ENCODE measurements at regions not wholly inside any gene's neighbourhood (a gene's known extent, or its start where the extent isn't known, plus 50 kb on each side); places are given as distances from the start of the nearest gene placed in this dataset.
"Not testable (repeated sequence)": the region's sequence is repeated elsewhere in the genome, so short reads cannot be mapped to it uniquely, and the experiment has no call there.

DNA sequence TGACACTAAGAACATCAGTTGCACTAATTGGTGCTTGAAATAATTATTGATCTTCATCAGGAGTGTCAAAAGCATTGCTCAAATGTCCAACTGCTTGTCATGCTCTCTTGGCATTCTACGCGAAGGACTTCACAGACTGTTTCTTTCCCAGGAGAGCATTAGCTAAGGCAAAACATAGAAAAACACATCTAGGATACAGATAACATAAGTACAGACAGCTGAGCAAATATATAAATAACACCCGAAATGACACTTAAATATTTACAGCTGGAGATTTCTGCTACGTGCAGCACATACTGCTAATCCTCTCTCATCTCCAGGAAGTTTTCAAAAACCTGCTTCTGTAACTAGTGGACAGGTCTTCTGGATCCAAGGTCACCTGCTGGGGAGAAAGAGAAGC is 120.0 kb upstream of the PRMT8 start:
- DNase-seq: peak; percentile 33

DNA sequence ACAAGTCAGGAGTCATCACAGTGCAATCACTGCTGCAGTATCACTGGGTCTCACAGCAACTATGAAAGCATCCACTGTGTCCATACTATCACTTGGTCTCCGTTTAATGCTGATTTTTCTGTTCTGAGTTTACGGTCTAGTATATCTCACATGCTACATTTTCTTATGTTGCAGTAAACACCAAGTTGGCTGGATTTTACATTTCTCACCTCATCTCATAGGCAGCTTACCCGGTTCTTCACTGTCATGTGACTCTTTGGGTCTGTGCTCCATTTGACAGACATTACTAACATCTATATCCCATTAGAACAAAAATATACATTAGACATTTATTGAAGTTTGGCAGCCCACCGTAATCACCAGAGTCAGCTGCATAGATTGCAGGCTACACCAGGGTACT is 115.7 kb upstream of the PRMT8 start:
- no peak for DNase-seq

DNA sequence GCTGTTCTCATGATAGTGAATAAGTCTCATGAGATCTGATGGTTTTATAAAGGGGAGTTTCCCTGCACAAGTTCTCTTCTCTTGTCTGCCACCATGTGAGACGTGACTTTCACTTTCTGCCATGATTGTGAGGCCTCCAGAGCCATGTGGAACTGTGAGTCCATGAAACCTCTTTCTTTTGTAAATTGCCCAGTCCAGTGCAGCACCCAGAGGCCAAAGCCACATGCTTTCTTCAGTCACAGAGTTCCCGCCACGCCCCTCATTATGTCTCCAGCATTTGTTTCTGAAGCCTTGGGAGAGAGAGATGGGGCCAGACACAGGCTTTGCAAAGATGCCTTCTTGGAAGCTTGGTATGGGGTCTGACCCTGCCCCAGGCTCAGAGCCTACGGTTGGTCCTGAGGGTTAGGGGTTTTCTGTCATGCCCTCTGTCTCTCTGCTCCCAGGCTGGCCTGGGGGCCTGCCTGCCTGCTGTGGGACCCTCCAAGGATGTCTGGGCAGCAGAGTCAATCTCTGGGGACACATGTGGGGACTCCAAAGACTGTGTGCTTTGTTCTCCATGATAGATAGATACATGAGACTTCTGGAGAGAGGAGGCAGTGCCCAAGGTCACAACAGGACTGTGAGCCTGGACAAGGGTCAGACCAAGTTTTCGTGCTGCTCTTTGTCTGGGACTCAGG is 114.1 kb upstream of the PRMT8 start:
- DNase-seq: no peak

DNA sequence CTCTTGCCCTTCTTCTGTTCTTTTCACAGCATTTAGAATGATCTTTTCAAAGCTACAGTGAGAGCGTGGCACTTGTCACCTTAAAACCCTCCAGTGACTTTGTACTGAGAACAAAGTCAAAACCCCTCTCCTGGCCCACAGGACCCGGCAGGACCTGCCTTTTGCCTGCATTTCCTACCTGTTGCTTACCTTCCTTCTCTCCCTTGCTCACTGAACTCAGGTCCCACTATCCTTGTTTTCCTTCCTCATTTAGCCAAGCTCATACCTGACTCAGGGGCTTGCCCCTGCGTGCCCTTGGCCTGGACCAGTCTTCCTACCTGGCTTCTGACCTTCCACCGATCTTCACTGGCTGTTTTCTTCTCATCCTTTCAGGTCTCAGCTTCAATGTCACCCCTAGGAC is 112.3 kb upstream of the PRMT8 start:
- DNase-seq: no peak

DNA sequence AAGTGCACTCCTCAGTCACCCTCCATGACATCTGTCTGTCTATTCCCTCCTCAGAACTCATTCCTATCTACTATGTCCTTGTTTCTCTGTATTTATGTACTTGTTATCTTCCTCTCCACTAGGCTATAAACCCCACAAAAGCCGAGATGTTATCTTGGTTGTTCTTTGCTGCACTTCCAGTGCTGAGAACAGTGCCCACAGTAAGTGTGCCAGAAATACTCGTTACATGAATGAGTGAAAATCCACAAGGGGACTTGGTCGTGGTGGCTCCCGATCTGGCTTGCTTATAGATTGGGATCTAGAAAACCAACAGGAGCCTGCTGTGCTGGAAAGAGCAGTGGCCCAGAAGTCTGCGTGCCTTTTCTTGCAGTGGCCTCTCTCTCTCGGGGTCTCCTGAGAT is 111.9 kb upstream of the PRMT8 start:
- DNase-seq: no peak

DNA sequence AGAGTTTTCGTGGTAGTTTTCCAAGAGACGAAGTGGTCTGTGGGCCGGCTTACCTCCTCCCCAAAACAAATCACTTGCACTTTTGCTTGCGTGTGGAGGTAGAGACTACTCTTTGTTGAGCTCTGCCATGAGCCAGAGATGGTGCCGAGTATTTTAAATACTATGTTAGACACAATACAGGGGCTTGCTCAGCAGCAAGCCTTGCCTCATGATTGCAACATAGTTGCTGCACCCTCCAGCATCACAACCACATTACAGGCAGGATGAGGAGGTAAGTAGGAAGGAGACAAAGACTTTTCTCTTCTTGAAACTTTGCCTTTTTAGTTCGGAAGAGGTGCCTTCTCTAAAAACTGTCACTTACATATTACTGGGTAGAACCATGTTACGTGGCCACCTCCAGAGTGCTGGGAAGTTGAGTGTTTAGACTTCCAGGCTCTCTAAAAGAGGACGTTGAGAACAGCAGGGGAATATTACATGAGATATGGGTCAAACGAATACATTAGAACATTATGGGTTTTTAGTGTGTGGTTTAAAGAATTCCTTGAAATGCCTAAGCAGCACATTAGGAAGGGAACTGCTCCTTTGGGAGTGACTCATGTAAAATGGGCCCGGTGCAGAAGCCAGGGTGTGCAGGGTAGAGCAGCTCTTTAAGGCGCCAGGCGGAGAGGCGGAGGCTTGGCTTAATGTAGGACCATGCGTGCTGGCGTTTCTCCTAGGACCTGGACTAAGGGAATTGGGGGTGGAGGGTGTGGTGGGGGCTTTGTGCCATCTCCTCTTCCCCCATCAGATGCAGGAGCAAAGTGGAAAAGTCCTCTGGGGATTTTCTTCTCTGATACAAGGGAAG is 110.6 kb upstream of the PRMT8 start:
- no peak for DNase-seq

DNA sequence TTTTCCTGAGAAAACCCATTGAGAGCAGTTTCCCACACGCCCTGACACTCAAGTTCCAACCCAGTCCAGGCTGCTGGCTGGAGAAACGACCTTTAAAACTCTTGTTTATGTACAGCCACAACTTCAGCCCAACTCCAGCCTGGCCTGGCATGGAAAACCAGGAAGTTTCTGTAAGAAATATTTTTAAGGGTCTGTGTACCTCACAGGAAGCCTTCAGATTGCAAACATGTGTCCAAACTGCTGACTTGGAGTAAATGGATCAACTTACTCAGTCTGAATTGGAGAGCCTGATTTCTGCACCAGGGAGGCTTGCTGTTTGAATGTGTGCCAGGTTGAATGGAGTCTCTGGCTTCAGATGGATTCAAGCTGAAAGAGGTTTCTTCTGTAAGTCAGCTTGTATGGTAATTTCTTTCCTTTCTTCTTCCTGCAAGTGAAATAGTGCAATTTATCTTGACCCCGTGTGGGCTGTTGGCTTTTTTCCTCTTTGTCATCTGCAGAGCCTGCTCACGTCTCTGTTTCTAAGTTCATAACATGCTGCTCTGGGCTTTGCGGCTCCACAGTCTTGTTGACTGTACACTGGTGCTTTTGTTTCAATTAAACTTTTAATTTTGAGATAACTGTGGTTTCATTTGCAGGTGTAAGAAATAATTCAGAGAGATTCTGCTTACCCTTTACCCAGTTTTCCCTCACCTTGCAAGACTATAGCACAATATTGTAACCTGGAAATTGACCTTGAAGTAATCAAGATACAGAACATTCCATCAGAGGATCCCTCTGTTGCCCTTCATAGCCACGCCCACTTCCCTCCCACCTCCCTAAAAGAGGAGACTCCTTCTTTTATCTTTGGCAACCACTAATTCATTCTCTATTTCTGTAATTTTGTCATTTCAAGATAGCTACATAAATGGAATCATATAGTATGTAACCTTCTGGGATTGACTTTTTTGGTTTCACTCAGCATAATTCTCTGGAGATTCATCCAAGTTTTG is 109.7 kb upstream of the PRMT8 start:
- DNase-seq: no peak

DNA sequence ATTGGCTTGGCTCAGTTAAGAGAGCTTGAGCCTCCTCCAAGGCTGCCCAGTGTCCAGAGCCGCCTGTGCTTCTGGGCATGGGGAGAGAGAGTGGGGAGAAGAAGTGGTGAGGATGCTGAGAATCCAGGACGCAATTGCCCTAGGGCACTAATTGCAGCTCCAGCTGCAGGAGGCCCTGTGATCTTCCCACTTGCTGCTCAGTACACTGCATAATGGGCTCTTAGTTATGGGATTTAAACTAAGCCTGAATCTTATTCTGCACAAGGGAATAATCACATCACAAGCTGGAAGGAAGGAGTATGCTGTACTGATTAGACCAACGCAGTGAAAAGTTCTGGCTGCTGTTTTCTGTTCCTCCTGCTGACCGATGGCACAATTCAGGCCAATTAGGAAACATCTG is 101.0 kb upstream of the PRMT8 start:
- no peak for DNase-seq

DNA sequence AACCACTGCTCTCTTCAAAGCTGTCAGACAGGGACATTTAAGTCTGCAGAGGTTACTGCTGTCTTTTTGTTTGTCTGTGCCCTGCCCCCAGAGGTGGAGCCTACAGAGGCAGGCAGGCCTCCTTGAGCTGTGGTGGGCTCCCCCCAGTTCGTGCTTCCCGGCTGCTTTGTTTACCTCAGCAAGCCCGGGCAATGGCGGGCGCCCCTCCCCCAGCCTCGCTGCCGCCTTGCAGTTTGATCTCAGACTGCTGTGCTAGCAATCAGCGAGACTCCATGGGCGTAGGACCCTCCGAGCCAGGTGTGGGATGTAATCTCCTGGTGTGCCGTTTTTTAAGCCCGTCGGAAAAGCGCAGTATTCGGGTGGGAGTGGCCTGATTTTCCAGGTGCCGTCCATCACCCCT is 93.4 kb upstream of the PRMT8 start:
- DNase-seq: not testable (repeated sequence)

DNA sequence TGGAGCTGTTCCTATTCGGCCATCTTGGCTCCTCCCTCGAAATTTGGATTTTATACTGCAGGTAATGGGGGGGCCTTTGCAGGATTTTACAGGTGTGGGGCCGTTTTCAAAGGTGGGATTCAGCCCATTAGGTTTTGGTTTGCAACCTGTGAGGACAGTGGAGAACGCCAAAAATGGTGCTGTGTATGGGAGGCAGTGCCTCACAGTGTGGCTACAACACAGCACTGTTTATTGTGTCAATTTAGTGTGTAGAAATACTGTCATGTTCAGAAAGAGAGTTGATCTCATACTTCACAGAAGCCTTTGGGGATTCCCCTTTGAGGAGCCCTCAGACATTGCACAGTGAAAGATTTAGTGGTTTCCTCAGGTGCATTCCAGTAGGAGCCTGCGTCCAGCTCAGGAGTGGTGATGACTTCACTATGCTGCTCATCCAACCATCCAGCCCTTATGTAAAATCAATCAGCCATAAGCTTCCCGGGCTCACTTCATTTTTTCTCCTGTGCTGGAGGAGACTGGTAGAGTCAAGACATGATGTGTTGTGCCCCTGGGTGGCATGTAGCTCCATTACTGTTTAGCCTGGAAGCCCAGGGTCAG is 92.7 kb upstream of the PRMT8 start:
- no peak for DNase-seq

DNA sequence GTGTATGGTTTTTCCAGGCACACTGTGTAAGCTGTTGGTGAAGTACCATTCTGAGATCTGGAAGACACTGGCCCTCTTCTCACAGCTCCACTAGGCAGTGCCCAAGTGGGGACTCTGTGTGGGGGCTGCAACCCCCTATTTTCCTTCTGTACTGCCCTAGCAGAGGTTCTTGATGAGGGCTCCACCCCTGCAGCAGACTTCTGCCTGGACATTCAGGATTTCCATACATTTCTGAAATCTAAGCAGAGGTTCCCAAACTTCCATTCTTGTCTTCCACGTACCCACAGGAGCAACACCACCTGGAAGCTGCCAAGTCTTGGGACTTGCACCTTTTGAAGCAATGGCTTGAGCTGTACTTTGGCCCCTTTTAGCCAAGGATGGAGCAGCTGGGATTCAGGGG is 85.2 kb upstream of the PRMT8 start:
- no peak for DNase-seq

DNA sequence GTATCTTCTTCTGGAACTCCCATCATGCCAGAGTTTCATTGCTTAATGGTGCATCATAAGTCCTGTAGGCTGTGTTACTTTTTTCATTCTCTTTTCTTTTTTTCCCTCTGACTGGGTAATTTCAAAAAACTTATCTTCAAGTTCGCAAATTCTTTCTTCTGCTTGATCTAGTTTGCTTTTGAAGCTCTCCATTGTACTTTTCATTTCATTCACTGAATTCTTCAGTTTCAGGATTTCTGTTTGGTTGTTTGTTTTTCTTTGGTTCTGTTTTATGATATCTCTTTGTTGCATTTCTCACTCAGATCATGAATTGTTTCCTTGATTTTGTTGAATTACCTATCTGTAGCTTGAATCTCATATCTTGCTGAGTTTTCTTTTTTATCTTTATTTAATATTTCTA is 83.3 kb upstream of the PRMT8 start:
- DNase-seq: no peak

DNA sequence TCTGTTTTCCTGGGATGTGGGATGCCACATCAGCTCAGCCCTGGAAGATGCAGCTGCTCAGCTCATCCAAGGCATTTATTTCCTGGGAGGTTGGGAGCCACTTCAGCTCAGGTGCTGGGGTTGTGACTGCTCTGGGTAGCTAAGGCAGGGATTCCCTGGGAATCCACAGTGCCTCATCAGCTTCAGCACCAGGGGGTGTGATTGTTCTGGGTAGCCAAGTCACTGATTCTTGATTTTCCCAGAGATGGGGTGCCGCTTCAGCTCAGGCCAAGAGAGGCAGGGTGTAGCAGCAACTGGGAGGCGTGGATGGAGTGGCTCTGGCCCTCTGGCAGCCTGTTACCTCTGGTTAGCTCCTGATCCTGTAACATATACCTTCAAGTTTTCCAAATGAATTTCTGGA is 81.3 kb upstream of the PRMT8 start:
- DNase-seq: no peak

DNA sequence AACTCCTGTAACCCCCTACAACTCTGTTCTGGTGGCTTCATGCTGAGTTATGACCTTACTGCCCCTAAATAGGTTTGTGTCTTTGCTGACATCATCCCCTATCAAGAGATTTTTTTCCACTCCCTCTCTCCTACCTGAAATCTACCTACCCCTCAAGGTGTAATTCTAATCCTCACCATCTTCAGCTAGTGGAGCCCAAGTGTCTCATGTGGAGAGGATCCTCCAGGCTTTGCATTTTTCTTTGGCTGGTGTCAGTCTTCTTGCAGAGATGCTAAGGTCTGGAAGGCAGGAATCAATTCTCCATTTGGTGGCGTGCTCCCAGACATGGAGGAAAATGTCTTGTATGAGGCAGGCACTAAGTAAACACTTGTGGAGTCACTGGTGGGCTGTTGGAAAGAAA is 74.8 kb upstream of the PRMT8 start:
- no peak for DNase-seq

DNA sequence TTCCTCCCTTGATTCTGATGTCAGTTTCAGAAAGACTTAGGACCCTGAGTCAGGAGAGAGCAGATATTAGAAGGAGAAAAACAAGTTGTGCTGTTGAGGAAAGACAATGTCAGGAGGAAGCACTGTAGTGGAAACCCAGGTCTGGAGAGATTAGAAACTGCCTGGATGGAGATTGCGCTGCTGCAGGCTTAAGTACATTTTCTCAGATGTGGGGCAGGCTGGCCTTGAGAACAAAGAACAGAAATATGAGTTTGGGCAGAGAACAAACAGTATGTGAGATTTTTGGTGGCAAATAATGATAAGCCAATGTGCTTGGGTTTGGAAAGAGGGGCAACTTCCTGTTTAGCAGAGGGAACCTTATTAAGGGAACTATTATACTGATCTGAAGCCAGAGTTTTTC is 74.3 kb upstream of the PRMT8 start:
- DNase-seq: no peak

DNA sequence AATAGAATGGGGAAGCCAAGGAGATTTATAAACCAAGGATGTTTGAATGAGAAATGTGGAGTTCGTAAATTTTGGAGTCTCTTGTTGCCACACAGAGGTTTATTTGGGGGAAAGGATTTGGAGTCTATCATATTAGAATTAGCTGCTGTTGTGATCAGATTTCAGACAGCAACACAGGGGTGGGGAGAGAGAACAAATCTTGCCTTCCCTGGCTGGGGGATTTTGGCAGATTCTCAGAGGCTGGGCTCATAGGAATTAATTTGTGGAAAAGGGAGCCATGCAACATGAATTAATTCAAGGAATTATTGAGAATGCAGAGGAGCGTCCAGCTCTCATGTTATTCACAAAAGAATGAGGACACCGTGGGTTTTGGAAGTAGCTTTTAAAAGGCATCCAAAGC is 73.9 kb upstream of the PRMT8 start:
- DNase-seq: no peak

DNA sequence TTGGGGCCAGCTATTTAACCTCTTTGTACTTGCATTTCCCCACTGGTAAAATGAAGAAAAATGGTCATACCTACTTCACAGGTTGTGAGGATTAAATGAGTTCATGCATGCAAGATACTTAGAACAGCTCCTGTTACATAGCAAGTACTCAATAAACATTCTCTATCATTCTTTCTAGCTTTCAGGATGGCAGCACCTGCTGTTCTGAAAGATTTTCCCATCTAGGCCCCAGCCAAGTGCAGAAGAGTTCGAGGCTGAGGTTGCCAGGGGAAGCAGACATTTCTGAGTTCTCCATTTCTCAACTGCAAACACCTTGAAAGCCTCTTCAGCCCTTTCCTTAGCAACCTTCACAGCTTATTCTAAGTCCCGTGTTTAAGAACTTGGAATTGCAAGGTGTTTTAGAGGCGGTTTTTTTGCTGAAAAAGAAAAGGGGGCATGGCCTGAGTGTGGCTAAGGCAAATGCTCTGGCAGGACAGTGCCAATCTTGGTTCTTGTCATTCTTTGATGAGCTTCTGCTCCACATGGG is 73.0 kb upstream of the PRMT8 start:
- no peak for DNase-seq

DNA sequence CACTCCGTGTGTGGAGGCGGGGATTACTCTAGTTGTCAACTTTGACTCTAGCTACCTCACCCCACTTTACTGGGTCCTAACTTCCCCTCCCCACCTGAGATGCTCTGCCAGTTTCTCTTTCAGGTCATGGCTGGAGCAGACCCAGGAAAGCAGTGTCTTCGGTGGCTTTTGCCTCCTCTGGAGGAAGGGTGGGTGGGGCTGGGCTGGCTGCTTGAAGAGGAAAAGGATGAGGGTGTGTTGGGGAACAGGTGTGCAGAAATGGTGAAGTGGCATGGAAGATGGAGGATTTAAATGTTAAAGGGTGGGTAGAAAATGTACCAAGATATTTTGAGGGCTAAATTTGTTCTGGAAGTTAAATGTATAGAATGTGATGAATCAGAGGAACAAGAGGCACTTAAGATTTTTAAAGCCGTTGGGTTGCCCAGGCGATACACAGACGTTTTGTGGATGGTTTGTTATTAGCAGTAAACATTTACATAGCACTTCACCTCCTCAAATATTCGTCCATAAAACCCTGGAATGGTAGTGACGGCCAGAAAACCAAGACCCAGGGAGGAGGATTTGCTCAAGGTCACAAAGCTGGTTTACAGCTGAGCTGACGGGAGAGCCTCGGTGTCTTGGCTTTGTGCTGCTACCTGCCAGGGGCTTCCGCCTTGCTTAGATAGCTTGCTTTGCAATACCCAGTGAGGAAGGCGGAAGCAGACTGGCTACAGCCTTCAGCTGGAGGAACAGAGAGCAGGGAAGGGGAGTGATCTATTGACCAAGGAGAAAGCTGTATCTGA is 72.2 kb upstream of the PRMT8 start:
- DNase-seq: peak; percentile 11

DNA sequence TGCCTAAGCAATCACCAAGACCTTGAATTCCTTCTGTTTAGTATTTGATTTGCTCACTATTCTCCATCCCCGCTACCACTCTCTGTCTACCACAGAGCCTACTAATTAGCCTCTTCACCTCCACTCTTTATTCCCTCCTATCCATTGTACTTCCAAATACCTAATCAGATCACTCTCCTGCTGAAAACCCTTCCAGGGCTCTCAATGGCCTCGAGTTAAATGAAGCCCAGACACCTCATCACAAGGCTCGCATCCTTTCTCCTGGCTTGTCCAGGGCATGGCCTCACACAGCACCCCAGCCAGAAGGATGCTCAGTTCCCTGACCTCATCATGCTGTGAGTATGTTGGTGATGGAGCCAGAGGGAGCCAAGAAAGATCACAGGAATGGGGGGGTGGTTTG is 71.4 kb upstream of the PRMT8 start:
- no peak for DNase-seq

DNA sequence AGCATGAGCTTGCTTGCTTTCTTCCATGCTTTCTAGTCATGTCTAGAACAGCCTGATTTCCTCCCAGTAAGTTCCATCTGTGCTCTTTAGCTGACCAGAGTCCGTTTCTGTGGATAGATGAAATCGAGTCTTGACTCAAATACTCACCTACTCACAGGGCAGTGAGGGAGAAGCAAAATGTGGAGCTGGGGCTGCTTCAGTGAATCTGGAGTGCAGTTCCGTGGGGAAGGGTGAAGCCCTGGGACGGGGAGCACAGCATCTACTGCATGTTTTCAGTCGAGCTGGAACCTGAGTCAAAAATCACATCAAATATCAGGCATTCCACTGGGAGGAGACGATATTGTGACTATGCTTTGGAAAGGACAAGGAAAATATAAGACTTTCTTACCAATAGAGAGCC is 70.3 kb upstream of the PRMT8 start:
- DNase-seq: no peak

DNA sequence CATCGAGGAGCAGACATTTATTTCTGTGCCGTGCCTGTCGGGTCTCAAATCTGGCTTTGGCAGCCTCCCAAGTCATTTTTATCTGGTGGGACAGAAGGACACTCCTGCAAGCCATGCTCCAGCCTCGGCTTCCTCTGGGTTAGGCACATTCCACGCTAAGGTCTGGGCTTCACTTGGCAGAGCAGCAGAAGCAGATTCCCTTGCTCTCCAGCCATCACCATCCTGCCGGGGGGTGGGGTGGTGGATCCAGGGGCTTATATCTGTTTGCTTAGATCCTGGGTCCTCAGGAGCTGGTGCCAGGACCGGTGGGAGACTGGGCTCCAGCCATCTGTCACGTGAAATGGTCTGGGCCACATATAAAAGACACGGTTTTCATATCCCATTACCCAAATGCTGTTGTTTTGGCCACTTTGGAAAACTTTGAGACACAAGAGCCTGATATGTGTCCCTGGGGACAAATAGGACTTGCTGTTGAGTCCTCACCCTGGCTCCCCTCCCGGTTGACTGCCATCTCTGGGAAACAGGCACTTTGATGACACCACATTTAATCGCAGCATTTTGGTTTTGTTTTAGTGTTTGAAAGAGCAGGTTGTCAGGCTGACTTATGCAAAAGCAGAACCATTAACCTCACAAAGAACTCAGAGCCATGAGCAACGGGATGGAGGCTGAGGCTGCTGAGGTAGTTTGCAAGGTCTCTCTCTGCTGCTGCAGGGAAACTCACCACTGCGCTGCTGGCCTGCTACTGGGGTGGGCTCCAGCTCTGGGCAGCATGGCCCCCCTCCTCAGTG is 69.6 kb upstream of the PRMT8 start:
- peak; percentile 29 for DNase-seq

Data from NCI-H1092 (cell line).